ENCODE measurements at regions not wholly inside any gene's neighbourhood (a gene's known extent, or its start where the extent isn't known, plus 50 kb on each side); places are given as distances from the start of the nearest gene placed in this dataset.

DNA sequence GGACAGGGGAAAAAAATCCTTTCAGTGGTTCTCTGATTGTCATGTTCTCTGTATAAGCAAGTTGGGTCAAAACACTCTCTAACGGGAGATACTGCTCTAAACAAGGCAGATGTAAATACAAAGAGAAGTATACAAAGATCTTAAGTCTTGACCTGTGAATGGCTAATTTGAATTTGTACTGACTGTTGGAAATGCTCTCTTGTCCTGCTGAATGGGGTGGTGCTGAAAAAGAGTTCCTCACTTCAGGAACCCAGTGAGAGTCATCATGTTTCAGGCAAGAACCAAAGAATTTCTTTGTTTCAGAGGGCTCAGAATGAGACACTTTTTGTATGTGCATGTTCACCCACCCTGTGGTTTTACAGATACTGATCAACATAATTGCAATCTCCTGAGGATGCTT, 461.0 kb downstream of the NR2F1-AS1 start:
- no peak overlapping the region for H3K27ac ChIP-seq
- no peak for ATAC-seq
- H3K4me3 ChIP-seq: no peak overlapping the region
- TF ChIP-seq POLR2AphosphoS5 (IDR thresholded peaks at IDR 0.05) (no peak), POLR2A (IDR thresholded peaks at IDR 0.05) (no peak), EP300 (IDR thresholded peaks at IDR 0.05) (no peak)
- TF ChIP-seq, protein P1, sequence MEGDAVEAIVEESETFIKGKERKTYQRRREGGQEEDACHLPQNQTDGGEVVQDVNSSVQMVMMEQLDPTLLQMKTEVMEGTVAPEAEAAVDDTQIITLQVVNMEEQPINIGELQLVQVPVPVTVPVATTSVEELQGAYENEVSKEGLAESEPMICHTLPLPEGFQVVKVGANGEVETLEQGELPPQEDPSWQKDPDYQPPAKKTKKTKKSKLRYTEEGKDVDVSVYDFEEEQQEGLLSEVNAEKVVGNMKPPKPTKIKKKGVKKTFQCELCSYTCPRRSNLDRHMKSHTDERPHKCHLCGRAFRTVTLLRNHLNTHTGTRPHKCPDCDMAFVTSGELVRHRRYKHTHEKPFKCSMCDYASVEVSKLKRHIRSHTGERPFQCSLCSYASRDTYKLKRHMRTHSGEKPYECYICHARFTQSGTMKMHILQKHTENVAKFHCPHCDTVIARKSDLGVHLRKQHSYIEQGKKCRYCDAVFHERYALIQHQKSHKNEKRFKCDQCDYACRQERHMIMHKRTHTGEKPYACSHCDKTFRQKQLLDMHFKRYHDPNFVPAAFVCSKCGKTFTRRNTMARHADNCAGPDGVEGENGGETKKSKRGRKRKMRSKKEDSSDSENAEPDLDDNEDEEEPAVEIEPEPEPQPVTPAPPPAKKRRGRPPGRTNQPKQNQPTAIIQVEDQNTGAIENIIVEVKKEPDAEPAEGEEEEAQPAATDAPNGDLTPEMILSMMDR (IDR thresholded peaks at IDR 0.05): no peak
- no peaks in the 10 kb centered on the region for H3K27me3 ChIP-seq
- H3K36me3 ChIP-seq: no peaks in the 10 kb centered on the region
- H3K4me1 ChIP-seq: no peaks in the 10 kb centered on the region
- WGBS, 2 donors (ENCODE audit: low coverage in 1 of 2): 78% methylated on average over 1 of the region's 1 CpG; no CpG with 5 or more reads in 1 of the 2 donors
- H3K9me3 ChIP-seq: no peaks in the 10 kb centered on the region

GRCh38 chr5:93117751-93118531, 463.1 kb downstream of the NR2F1-AS1 start:
- TF ChIP-seq EP300 (IDR thresholded peaks at IDR 0.05) (no peak), POLR2A (IDR thresholded peaks at IDR 0.05) (no peak), POLR2AphosphoS5 (IDR thresholded peaks at IDR 0.05) (no peak)
- TF ChIP-seq, protein P1 (IDR thresholded peaks at IDR 0.05): no peak
- WGBS, 2 donors (ENCODE audit: low coverage in 1 of 2): 29 to 64% methylated on average over 2 of the region's 2 CpGs
- H3K36me3 ChIP-seq: no peaks in the 10 kb centered on the region
- H3K4me3 ChIP-seq: no peak overlapping the region
- no peak overlapping the region for H3K27ac ChIP-seq
- no peaks in the 10 kb centered on the region for H3K9me3 ChIP-seq
- ATAC-seq: no peak
- no peaks in the 10 kb centered on the region for H3K27me3 ChIP-seq
- H3K4me1 ChIP-seq: no peaks in the 10 kb centered on the region

DNA sequence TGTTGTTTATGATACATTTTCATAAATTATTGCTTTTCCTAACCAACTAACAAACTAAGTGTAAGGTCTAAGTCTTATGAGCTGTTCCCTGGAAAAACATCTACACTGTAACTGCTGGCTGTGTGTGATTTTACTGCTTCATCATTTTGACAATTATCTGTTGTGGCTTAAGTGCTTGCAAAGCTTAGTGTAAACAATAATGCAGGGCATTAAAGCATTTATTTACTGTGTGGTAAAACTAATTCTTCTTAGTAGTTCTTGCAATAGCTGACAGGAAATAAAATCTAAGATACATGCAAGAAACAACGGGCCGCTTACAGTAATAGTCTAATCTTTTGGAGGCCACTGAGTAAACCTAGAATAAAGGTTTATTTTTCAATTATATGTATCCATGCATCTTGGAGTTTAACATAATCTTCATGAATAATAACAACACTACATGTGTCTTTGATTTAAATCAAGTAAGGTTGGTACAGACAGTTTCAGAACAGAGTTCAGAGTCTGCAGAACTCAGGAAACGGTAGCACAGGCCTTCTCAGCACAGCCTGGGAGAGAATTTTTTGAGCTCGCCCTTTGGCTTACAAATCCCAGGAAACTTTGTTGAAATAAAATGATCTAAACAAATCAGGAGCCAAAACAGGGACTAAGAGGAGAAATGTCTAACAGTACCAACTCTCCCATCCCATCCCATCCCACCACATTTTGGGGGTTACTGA, 473.1 kb downstream of the NR2F1-AS1 start:
- Histone ChIP-seq H3K4me1 (peaks cover 0 to 8% (median 4%) of the 10 kb centered on the region in 3 donors), H3K27me3 (no peaks in the 10 kb centered on the region)
- 63 to 72% methylated on average over 4 of the region's 4 CpGs for WGBS, 2 donors (ENCODE audit: low coverage in 1 of 2)

GRCh38 chr5:93107141-93107540, 473.9 kb downstream of the NR2F1-AS1 start:
- no peaks in the 10 kb centered on the region for H3K27me3 ChIP-seq
- H3K4me3 ChIP-seq: no peak overlapping the region
- no peaks in the 10 kb centered on the region for H3K36me3 ChIP-seq
- no peaks in the 10 kb centered on the region for H3K9me3 ChIP-seq
- ATAC-seq: no peak
- H3K4me1 ChIP-seq: peaks cover 0 to 8% (median 4%) of the 10 kb centered on the region in 3 donors
- WGBS, 2 donors (ENCODE audit: low coverage in 1 of 2): 58 to 100% methylated on average over 1 of the region's 1 CpG
- TF ChIP-seq POLR2AphosphoS5 (IDR thresholded peaks at IDR 0.05) (no peak), EP300 (IDR thresholded peaks at IDR 0.05) (no peak), POLR2A (IDR thresholded peaks at IDR 0.05) (no peak)
- TF ChIP-seq, protein P1 (IDR thresholded peaks at IDR 0.05): no peak
- no peak overlapping the region for H3K27ac ChIP-seq

More for the DNA sequence above, 473.1 kb downstream of the NR2F1-AS1 start:
- H3K36me3 ChIP-seq: no peaks in the 10 kb centered on the region
- TF ChIP-seq POLR2A (IDR thresholded peaks at IDR 0.05): no peak
- TF ChIP-seq EP300 (IDR thresholded peaks at IDR 0.05): no peak
- TF ChIP-seq, protein P1 (IDR thresholded peaks at IDR 0.05): no peak
- TF ChIP-seq POLR2AphosphoS5 (IDR thresholded peaks at IDR 0.05): no peak
- H3K4me3 ChIP-seq: no peak overlapping the region
- ATAC-seq: no peak
- H3K27ac ChIP-seq: no peak overlapping the region
- no peaks in the 10 kb centered on the region for H3K9me3 ChIP-seq
